HepG2 (cell line): ENCODE measurements at regions not wholly inside any gene's neighbourhood (a gene's known extent, or its start where the extent isn't known, plus 50 kb on each side); places are given as distances from the start of the nearest gene placed in this dataset.

Source experiments
- ATF1 ChIP-seq: IDR thresholded peaks from 2 replicates; pipeline ENCODE4 v1.6.1; 2016; ENCODE audit warnings: mild to moderate bottlenecking, control low read depth
- CBFB ChIP-seq: sonication (generic); formaldehyde crosslinking; IDR thresholded peaks from 2 replicates; pipeline ENCODE4 v1.4.0; 2020; ENCODE audit warnings: missing genetic modification reagents
- CENPT ChIP-seq: sonication (generic); formaldehyde crosslinking; IDR thresholded peaks from 2 replicates; pipeline ENCODE4 v1.8.0; 2022; ENCODE audit warnings: low read depth, mild to moderate bottlenecking, moderate library complexity, missing genetic modification reagents
- FIP1L1 ChIP-seq: fragments of 200-400 bp; formaldehyde crosslinking; IDR thresholded peaks from 2 replicates; pipeline ENCODE4 v1.6.1; 2018; ENCODE audit warnings: low read depth, mild to moderate bottlenecking, low read length, moderate library complexity, borderline replicate concordance; ENCODE audit not compliant: insufficient read depth
- GMEB2 ChIP-seq: IDR thresholded peaks from 2 replicates; pipeline ENCODE4 v1.6.1; 2016; ENCODE audit warnings: missing biosample characterization, missing genetic modification reagents, low read depth
- MTF2 ChIP-seq: sonication (generic); formaldehyde crosslinking; IDR thresholded peaks from 2 replicates; pipeline ENCODE4 v1.5.0; 2020; ENCODE audit warnings: missing genetic modification reagents, borderline replicate concordance
- MXD4 ChIP-seq: IDR thresholded peaks from 2 replicates; pipeline ENCODE4 v1.6.1; 2016; ENCODE audit warnings: mild to moderate bottlenecking, missing biosample characterization, missing genetic modification reagents
- NBN ChIP-seq: fragments of 450-650 bp; conservative IDR thresholded peaks from 2 replicates; pipeline ENCODE4 v1.6.1; 2017
- NFAT5 ChIP-seq: sonication (generic); formaldehyde crosslinking; IDR thresholded peaks from 2 replicates; pipeline ENCODE4 v1.4.0; 2020; ENCODE audit warnings: missing genetic modification reagents
- NFIC ChIP-seq: IDR thresholded peaks from 2 replicates; pipeline ENCODE4 v1.6.1; 2012; ENCODE audit warnings: mild to moderate bottlenecking, low read length, inconsistent platforms
- NRL ChIP-seq: sonication (generic); formaldehyde crosslinking; IDR thresholded peaks from 2 replicates; pipeline ENCODE4 v1.5.0; 2020; ENCODE audit warnings: missing genetic modification reagents, mild to moderate bottlenecking, moderate library complexity, borderline replicate concordance
- RBM22 ChIP-seq: fragments of 200-400 bp; formaldehyde crosslinking; optimal IDR thresholded peaks from 2 replicates; pipeline ENCODE3; 2017; ENCODE audit warnings: mild to moderate bottlenecking, low read length, moderate library complexity
- SALL1 ChIP-seq: sonication (generic); formaldehyde crosslinking; IDR thresholded peaks from 2 replicates; pipeline ENCODE4 v1.8.0; 2022; ENCODE audit warnings: mild to moderate bottlenecking, missing genetic modification reagents
- ZFP62 ChIP-seq: sonication (generic); formaldehyde crosslinking; IDR thresholded peaks from 2 replicates; pipeline ENCODE4 v1.4.0; 2020; ENCODE audit warnings: missing genetic modification reagents
- ZNF224 ChIP-seq: sonication (generic); formaldehyde crosslinking; IDR thresholded peaks from 2 replicates; pipeline ENCODE4 v1.5.0; 2020; ENCODE audit warnings: mild to moderate bottlenecking, missing genetic modification reagents
- ZNF30 ChIP-seq: sonication (generic); formaldehyde crosslinking; IDR thresholded peaks from 2 replicates; pipeline ENCODE4 v1.5.0; 2020; ENCODE audit warnings: mild to moderate bottlenecking, missing genetic modification reagents
- ZNF570 ChIP-seq: sonication (generic); formaldehyde crosslinking; IDR thresholded peaks from 2 replicates; pipeline ENCODE4 v1.4.0; 2020; ENCODE audit warnings: mild to moderate bottlenecking, missing genetic modification reagents, borderline replicate concordance
- ZNF710 ChIP-seq: sonication (generic); formaldehyde crosslinking; IDR thresholded peaks from 2 replicates; pipeline ENCODE4 v1.5.0; 2020; ENCODE audit warnings: mild to moderate bottlenecking, missing genetic modification reagents, borderline replicate concordance
- TF ChIP-seq, protein P1 (sequence below): sonication (generic); formaldehyde crosslinking; conservative IDR thresholded peaks from 2 replicates; pipeline ENCODE4 v1.4.0; 2020; ENCODE audit warnings: missing genetic modification reagents
- TF ChIP-seq, protein P2 (sequence below): conservative IDR thresholded peaks from 2 replicates; pipeline ENCODE4 v1.6.1; 2018; ENCODE audit warnings: missing genetic modification reagents

- 0 out of 2 replicates have a peak, but pooled peaks have one; percentile 33 for TF ChIP-seq GMEB2 (CRISPR knock-in tag)
- TF ChIP-seq NBN, result no peak
- no peak for TF ChIP-seq FIP1L1
- no peak for TF ChIP-seq ZNF30 (CRISPR knock-in tag)
- TF ChIP-seq, protein P1, sequence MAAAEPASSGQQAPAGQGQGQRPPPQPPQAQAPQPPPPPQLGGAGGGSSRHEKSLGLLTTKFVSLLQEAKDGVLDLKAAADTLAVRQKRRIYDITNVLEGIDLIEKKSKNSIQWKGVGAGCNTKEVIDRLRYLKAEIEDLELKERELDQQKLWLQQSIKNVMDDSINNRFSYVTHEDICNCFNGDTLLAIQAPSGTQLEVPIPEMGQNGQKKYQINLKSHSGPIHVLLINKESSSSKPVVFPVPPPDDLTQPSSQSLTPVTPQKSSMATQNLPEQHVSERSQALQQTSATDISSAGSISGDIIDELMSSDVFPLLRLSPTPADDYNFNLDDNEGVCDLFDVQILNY (CRISPR knock-in tag), result no peak
- peak; percentile 99 for TF ChIP-seq SALL1 (CRISPR knock-in tag)
- 0 out of 2 replicates have a peak, but pooled peaks have one; percentile 50 for TF ChIP-seq MTF2 (CRISPR knock-in tag)
- TF ChIP-seq, protein P2, sequence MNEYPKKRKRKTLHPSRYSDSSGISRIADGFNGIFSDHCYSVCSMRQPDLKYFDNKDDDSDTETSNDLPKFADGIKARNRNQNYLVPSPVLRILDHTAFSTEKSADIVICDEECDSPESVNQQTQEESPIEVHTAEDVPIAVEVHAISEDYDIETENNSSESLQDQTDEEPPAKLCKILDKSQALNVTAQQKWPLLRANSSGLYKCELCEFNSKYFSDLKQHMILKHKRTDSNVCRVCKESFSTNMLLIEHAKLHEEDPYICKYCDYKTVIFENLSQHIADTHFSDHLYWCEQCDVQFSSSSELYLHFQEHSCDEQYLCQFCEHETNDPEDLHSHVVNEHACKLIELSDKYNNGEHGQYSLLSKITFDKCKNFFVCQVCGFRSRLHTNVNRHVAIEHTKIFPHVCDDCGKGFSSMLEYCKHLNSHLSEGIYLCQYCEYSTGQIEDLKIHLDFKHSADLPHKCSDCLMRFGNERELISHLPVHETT (CRISPR knock-in tag), result peak; percentile 57; the same call in 1 of the 2 replicates
- TF ChIP-seq NFIC, result no peak; the same call in 1 of the 2 replicates
- TF ChIP-seq RBM22, result no peak
- no peak for TF ChIP-seq CENPT (CRISPR knock-in tag)
- TF ChIP-seq MXD4 (CRISPR knock-in tag), result peak; percentile 67; the same call in 1 of the 2 replicates
- no peak for TF ChIP-seq NFAT5 (CRISPR knock-in tag)
- no peak for TF ChIP-seq ZFP62
- TF ChIP-seq CBFB (CRISPR knock-in tag), result peak; percentile 81
- TF ChIP-seq NRL (CRISPR knock-in tag), result no peak
- TF ChIP-seq ATF1 (CRISPR knock-in tag), result no peak
- no peak for TF ChIP-seq ZNF570 (CRISPR knock-in tag)
- no peak for TF ChIP-seq ZNF224
- peak; percentile 63; the same call in 1 of the 2 replicates for TF ChIP-seq ZNF710
These were observed 97.7 kb upstream of the JUN start (continued) for GRCh38 chr1:58881471-58881994.
